Skeletal muscle cell (primary cell): ENCODE measurements at regions not wholly inside any gene's neighbourhood (a gene's known extent, or its start where the extent isn't known, plus 50 kb on each side); places are given as distances from the start of the nearest gene placed in this dataset.

ENCODE experiments used
- DNase-seq: peaks from one replicate; pipeline ENCODE4 v3.0.0-alpha.2; 2010; ENCODE audit warnings: low read depth
- H3K4me3 ChIP-seq: 2 replicates; pipeline ENCODE4 v1.5.1; 2011; ENCODE audit warnings: low read depth, mild to moderate bottlenecking, control low read depth, low read length, moderate library complexity

DNA sequence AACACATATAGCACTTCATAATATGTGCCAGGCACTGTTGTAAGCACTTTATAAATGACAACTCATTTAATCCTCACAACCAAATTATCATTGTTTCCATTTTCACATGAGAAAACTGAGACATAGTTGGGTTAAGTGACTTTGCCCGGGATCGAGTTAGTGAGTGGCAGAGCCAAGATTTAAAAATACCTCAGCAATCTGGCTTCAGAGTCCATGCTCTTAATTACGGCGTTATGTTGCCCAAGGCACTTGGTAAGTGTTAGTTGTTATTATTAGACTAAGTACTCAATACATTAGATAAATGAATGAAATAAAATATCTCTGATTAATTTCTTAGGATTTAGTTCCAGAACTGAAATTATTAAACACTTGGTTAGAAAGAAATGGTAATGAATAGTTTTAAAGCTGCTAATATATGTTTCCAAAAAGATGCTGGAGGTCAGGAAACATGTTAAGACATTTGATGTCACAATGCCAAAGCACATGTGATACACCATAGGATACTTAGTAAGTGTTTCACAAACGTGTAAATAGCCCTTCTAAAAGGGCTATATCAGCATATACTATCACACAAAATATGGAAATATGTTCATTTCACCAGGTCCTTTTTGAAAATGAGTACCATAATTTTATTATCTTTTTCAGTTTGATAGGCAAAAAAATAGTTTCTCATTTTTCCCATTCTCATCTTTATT, 301.9 kb downstream of the GPAT3 start:
- DNase-seq = no peak
- no peak overlapping the region for H3K4me3 ChIP-seq

DNA sequence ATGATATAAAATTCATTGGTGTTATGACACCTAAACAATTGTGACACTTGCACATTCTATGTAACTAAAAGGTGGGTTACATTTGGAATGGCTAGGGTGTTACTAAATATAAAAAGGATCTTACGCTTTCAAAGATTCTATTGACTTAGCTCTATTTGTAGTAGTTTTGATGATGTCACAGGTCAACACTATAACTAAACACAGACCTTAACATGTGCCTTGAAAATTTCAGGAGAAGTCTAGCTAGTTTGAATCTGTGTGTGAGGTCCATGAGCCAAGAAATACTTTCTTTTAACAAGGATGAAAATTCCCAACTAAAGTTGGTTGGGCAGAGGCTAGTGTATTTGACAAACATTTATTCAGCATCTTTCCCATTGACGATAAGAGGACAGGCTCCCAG, 298.0 kb downstream of the GPAT3 start:
- no peak overlapping the region for H3K4me3 ChIP-seq
- DNase-seq = no peak

DNA sequence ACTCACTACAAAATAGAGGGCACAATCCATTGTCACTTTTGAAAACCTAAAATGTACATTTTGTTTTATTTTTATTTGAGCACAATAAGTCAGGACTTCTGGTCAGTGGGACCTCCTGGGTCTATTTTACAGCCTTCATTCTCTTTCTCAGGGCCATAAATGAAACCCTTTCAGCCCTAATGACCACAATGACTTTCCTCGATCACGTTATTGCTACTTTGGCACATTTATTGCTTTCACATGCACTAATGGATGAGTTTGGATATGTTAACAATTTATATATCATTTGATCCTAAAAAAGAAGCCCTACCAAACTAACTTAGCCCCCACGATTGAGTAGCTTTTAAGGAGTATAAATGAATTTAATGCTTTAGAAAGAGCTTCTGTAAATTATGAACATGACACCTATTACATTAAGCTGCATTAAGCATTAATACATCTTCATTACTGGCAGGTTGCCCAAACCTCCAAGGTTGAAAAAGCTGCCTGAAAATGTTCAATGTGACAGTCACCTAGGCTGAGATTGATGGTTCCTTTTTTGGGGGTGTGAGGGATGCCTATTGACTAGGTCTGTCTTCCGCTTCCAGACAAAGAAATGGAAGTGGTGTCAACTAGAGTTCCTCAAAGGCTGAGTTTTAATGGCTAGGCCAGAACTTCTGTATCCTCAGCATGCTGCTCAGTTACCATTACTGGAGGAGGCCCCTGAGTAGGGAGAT, 296.4 kb downstream of the GPAT3 start:
- H3K4me3 ChIP-seq = no peak overlapping the region
- no peak for DNase-seq

DNA sequence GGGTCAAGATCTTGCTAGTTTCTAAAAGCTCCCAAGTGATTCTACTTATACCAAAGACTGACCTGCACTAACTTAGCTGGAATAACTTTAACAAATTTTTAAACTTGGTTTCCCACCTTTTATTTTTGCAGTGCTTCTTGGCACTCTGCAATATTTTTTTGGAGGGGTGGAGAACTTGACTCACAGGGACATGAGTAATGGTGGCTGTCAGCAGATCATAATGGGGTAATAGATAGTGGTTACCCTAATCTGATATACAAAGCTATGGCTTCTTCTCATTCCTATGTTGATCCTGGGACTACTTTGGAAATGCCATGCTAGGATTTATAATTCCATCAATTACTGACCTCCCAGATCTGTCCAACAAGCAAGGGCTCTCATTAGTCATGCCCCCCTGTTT, 295.7 kb downstream of the GPAT3 start:
- DNase-seq = no peak
- H3K4me3 ChIP-seq = no peak overlapping the region

DNA sequence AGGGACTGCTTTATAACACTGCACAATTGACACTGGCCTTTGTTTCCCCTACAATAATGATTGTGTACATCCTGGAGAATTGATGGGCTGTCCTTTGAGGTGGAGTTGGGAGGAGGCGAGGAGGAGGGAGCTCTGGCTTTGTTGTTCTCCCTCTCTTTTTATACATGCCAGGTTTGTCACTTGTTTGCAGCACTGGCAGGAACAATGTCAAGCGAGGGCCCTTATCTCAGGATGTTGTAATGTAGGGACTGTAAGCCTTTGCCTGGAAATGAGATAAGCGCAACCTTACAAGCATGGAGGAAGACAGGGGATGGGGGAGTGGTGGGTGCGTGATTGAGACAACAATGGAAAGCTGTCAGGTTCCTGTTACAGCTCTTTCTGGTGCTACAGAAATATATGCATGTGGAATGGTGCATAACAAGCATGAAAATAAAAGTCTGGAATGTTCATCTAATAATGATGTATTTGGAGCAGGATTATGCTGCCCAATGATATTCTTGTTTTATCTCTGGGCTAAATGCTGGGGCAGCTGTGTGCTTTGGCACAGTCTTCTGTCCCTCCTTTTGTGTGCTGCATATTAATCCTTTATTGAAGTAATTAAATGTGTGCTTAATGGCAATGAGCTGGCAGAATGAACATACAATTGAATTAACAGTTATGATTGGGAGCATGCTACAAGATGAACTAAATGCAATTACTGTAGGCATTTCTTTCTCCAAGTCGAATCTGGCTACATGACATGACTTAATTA, 294.4 kb downstream of the GPAT3 start:
- DNase-seq = no peak
- H3K4me3 ChIP-seq = no peak overlapping the region

DNA sequence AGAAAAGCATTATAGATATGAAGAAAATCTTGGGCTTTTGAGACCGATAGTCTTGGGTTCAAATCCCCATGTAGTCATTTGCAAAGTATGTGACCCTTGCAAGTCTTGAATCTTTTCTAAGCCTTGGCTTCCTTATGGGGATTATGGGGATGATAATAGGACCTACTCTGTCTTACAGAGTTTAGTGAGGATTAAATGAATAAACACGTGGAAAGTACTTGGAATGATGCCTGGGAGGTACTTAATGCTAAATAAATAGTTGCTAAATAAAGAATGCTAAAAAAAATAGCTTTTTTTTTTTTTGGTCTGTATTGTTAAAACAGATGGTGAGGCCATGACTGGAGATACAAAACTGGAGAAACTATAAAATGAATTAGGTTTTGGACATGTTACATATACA, 292.7 kb downstream of the GPAT3 start:
- no peak for DNase-seq
- no peak overlapping the region for H3K4me3 ChIP-seq

DNA sequence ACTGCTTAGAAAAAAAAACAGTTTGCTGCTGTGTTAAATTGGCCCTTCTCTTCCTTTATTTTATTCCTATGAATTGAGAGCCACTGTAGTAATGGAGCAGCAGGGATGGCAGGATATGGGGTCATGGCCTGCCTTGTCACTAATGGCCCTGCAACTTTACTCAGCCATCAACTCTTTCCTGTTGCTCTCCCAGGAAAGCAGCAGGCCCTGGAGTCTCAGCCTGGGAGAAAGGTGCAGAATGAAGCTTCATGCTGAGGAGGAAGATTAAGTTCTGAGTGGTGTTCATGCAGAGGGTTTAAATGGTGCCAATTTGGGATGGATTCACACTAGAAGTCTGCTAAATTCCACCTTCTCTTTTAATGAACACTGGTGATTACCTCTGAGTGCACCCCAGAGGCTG, 285.6 kb downstream of the GPAT3 start:
- DNase-seq = no peak
- H3K4me3 ChIP-seq = no peak overlapping the region

DNA sequence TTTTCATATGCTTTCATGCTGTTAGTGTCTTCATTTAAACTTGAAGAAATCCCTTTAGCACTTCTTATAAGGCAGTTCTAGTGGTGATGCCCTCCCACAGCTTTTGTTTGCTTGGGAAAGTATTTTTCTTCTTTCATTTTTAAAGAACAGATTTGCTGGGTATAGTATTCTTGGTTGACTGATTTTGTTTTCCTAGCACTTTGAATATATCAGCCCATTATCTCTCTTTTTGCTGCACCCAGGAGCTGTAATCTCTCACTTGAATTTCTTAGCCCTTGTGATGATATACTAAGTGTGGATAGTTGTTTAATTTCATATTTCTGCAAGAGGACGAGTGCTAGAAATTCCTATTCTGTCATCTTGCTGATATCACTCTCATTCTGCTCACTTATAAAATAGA, 283.7 kb downstream of the GPAT3 start:
- no peak for DNase-seq
- H3K4me3 ChIP-seq = no peak overlapping the region

DNA sequence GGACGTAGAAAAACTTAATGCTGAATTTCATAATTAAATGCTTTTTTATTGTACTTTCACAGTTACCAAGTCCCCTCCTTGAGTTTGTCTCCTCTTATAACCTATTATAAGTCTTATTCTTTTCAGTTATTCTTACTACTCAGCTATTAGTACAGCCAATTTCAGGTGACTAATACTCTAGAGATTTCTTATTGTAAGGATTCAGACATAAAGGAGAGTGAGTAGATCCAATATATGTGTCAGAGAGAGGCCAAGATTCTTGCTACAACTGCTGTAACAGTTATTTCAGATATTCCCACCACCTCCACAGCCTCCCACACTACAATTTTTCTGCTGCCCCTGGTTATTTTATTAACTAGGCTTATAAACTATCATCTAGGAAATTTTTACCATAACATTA, 274.5 kb downstream of the GPAT3 start:
- no peak overlapping the region for H3K4me3 ChIP-seq
- peak; percentile 36 for DNase-seq

DNA sequence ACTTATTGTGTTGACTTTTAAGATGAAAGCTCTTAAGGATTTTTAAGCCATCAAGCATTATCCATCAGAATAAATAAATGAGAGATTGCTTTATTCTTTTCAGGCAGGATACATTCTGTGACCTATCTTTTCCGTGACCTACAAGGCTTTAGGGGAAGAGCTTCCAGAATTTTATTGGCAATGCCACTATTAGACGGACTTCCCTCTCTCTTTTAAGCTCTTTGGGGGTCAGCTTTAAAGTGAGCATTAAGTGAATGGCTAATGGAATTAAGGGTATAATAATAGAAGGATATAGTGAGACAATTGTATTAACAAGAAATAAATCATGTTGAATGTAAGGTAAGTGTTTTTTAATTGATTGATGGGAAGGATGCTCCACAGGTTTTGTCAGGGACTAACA, 273.7 kb downstream of the GPAT3 start:
- no peak for DNase-seq
- no peak overlapping the region for H3K4me3 ChIP-seq

DNA sequence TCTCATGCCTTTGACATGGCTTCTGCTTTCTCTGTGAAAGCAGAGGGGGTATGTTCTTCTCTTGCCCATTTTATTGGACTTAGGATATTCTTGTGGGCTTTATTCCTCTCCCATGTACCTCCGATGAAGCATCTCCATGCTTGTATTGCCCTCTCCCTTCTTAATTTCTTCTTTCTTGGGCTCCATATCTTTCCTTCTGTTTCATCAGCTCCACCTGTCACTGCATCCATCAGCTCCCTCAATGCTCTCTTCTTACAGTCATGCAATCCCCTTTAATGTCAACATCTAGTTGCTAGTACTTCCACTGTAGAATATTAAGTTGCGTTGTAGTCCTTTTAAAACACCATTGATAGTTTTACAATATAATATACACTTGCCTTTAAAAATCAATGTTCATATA, 257.6 kb downstream of the GPAT3 start:
- H3K4me3 ChIP-seq = no peak overlapping the region
- DNase-seq = no peak

DNA sequence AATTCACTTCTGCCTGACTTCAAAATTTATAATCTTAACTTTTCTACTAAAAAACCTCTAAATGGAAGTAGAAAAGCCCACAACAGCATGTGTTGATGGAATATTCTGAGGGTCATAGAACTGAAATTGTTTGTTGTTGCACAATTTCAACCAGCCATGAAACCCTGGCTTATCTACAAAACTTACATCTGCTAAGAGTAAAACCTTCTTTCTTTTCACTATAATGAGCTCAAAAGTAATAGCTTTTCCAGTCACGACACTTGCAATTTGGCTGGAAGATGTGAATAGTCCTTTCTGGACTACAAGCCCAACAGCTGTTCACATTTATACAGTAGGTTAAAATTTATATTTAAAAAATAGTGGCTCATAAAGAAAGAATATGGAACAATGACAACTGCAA, 250.0 kb downstream of the GPAT3 start:
- no peak for DNase-seq
- H3K4me3 ChIP-seq = no peak overlapping the region

DNA sequence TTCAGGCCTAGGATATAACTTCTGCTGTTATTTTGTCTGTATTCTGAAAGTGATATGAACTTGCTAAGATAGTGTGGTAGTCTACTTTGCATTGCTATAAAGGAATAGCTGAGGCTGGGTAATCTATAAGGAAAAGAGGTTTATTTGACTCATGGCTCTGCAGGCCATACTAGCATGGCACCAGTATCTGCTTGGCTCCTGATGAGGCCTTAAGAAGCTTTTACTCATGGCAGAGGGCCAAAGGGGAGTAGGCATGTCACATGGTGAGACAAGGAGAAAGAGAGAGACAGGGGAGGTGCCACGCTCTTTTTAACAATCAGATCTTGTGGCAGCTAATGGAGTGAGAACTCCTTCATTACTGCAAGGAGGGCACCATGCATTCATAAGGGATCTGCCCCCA, 247.3 kb downstream of the GPAT3 start:
- no peak for DNase-seq
- no peak overlapping the region for H3K4me3 ChIP-seq

DNA sequence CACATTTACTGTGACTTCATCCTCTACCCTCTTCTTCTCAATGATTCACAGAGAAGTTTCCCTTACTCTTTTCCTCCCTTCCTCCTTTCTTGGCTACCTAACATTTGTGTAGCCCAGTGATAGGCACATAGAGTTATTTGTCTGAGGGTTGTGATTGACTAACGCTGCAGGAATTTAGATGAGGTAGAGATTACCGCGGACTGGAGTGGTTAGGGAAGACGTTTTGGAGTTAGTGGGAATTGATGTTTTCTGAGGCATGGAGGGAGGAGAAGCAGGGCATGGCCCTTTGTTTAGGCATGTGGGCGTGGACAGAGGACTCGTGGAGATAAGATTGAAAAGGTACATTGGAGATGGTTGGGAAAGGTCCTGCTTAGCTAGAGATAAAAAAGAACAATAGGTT, 246.7 kb downstream of the GPAT3 start:
- no peak for DNase-seq
- H3K4me3 ChIP-seq = no peak overlapping the region

DNA sequence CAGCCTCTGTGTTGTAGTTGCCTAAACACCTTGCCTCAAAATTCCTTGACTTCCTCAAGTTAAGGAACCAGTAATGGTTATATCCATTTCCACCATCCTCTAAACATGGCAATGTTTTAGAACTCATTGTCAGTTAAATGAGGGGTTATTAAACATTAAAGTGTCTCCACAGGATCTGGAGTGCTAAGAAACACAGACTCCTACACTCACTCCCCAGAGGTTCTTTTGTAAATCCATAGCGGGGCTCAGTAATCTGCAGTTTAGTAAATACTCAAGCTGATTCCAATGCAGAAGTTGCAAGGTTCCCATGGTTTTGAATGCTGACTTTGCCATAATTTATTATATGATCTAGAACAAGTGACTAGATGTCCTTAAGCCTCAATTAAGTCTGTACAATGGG, 245.5 kb downstream of the GPAT3 start:
- H3K4me3 ChIP-seq = no peak overlapping the region

DNA sequence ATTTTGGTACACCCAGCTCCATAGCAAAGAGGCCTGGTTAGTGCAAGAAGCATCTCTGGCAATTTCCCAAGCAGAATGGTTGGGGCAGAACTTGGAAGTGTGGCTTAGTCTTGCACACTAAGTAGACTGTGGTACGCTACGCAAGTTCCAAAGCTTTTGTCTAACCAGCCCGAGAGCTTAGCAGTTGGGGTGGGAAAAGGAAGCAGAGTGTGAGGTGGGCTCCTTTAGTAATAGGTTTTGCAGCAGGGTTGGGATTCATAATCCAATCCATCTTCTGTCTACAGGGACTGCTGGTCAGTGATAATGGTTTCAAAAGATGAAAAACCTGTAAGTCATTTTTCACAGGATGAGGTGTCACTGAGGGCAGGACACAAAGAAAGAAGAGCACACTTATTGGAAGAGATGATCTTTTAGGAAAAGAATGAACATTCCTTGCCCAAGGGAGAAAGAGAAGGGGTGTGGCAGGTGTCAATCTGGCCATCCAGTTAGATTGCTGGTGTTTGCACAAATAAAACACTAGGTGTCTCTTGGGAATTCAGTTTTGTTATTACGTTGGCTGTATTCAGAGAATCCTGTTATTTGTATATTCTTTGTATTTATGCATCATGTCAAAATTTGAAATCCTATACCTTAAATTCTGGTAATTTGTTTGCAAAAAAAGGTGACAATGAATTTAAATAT, 244.3 kb downstream of the GPAT3 start:
- no peak for DNase-seq
- H3K4me3 ChIP-seq = no peak overlapping the region

More for the DNA sequence above, 245.5 kb downstream of the GPAT3 start:
- DNase-seq = no peak

DNA sequence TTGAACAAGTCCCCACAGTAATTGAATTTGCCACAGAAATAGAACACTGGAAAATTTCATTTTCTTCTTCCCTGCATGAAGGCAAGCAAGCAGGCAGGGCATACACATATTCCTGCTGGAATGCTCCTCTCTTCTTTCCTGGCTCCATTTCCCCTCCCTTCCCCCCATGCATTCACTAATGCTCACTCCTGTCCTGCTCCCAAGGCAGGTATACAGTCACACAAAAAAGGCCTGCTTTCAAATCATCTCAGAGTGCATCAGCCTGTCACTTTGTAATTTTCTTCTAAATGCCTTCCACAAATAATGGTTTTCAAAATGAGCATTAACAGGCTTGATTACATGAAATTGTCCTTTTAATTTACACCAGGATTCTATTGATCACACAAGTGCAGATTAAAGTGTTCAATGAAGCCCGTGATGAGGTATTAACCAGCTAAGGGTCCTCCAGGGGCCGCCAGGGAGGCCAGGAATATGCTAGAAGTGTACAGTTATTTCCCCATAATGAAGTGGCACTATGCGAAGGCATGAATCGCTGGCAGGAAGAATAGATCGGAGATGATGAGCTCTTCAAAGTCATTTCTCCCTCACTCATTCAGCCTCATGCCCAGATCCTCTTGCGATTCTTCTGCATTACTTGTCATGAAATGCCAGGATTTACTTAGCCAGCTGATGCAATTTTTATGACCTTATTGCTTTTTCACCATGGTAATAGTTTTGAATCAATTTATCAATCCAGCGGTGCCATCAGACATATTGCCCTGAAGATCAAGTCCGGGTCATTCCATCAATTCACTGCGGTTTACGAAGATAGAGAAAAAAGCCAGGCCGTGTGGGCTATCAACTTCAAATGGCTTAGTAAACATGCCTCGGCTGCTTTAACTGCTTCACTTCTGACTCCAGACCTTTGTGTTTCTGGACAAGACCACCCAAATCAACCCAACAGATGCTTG, 243.5 kb downstream of the GPAT3 start:
- no peak for DNase-seq
- H3K4me3 ChIP-seq = no peak overlapping the region

DNA sequence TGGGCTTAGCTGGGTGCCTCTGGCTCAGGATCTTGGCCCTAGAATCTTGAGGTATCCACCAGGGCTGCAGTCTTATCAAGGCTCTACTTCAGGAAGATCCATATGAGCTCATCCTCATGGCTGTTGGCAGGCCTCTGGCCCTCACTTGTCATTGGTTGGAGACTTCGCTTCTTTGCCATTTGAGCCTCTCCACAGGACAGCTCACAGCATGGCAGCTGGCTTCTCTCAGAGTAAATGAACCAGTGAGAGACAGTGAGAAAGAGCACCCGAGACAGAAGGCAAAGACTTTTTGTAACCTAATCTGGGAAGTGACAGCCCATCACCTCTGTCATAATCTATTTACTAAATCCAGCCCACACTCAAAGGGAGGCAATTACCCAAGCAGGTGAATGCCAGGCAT, 236.8 kb downstream of the GPAT3 start:
- no peak for DNase-seq
- H3K4me3 ChIP-seq = no peak overlapping the region

DNA sequence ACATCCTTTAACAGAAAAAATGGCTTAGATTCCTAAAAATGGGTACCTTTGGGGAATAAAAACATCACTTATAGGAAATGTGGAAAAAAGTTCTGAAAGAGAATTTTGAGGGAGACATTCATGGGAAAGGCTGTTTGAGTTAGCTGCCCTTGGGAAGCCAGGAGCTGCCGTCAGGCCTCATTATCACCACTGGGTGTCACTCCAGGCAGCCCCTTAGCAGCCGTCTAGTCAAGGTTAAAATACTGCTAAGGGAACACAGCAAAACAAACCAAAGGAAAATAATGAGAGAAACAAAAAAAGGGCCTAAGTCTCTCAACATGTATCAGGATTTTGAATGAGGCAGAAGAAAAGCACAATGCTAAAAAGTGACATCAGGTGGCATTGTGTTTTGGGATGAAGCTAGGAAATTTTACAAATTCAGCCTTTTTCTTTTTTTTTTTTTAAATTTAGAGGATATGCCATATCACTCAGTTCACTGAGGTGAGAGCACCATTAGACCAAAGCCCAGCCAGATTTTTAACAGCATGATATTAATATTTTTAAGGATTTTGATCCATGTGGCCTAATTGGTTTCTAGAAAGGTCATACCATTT, 235.3 kb downstream of the GPAT3 start:
- H3K4me3 ChIP-seq = no peak overlapping the region
- DNase-seq = peak; percentile 8
